ENCODE measurements at regions not wholly inside any gene's neighbourhood (a gene's known extent, or its start where the extent isn't known, plus 50 kb on each side); places are given as distances from the start of the nearest gene placed in this dataset.

GRCh38 chr17:72446525-72447250, 325.9 kb downstream of the SOX9 start:
- no peak for TF ChIP-seq CTCF (IDR thresholded peaks at IDR 0.05)

- TF ChIP-seq CTCF (IDR thresholded peaks at IDR 0.05) = no peak
These were observed 326.4 kb downstream of the SOX9 start for GRCh38 chr17:72447251-72447640.

GRCh38 chr17:72448019-72448418, 327.2 kb downstream of the SOX9 start:
- TF ChIP-seq CTCF (IDR thresholded peaks at IDR 0.05) = no peak

- no peak for TF ChIP-seq CTCF (IDR thresholded peaks at IDR 0.05)
These were observed 331.7 kb downstream of the SOX9 start for GRCh38 chr17:72452286-72453173.

- no peak for TF ChIP-seq CTCF (IDR thresholded peaks at IDR 0.05)
These were observed 333.5 kb downstream of the SOX9 start for GRCh38 chr17:72454342-72454741.

- TF ChIP-seq CTCF (IDR thresholded peaks at IDR 0.05) = no peak
These were observed 334.7 kb downstream of the SOX9 start for GRCh38 chr17:72455562-72455961.

- no peak for TF ChIP-seq CTCF (IDR thresholded peaks at IDR 0.05)
These were observed 335.3 kb downstream of the SOX9 start for GRCh38 chr17:72456075-72456474.
